ENCODE measurements at regions not wholly inside any gene's neighbourhood (a gene's known extent, or its start where the extent isn't known, plus 50 kb on each side); places are given as distances from the start of the nearest gene placed in this dataset.

- peaks cover 18% of the 10 kb centered on the region for H3K9me3 Mint-ChIP-seq
- ATAC-seq (replicated peaks; ENCODE audit: extremely low read depth, poor library complexity, severe bottlenecking) (no peak), DNase-seq (ENCODE audit: low spot score in 2 of 2) (no peak)
- no peak overlapping the region for H3K4me3 Mint-ChIP-seq
- H3K36me3 Mint-ChIP-seq (ENCODE audit: insufficient read depth): no peaks in the 10 kb centered on the region
- H3K4me1 Mint-ChIP-seq: no peaks in the 10 kb centered on the region
- H3K27ac Mint-ChIP-seq (ENCODE audit: low read depth): no peak overlapping the region
- H3K27me3 Mint-ChIP-seq: no peaks in the 10 kb centered on the region
Observed at GRCh38 chr3:168608926-168609325, 513.2 kb upstream of the GOLIM4 start.

GRCh38 chr3:168604767-168605166, 509.0 kb upstream of the GOLIM4 start:
- no peak overlapping the region for H3K27ac Mint-ChIP-seq (ENCODE audit: low read depth)
- no peaks in the 10 kb centered on the region for H3K4me1 Mint-ChIP-seq
- H3K36me3 Mint-ChIP-seq (ENCODE audit: insufficient read depth): no peaks in the 10 kb centered on the region
- ATAC-seq (replicated peaks; ENCODE audit: extremely low read depth, poor library complexity, severe bottlenecking) (no peak), DNase-seq (ENCODE audit: low spot score in 2 of 2) (no peak)
- H3K27me3 Mint-ChIP-seq: no peaks in the 10 kb centered on the region
- no peak overlapping the region for H3K4me3 Mint-ChIP-seq
- H3K9me3 Mint-ChIP-seq: peaks cover 12% of the 10 kb centered on the region

GRCh38 chr3:168598250-168598649, 502.5 kb upstream of the GOLIM4 start:
- Mint-ChIP-seq H3K4me3 (no peak overlapping the region), H3K4me1 (no peaks in the 10 kb centered on the region), H3K27ac (ENCODE audit: low read depth) (no peak overlapping the region), H3K9me3 (peaks cover under 1% of the 10 kb centered on the region), H3K36me3 (ENCODE audit: insufficient read depth) (no peaks in the 10 kb centered on the region), H3K27me3 (no peaks in the 10 kb centered on the region)
- ATAC-seq (replicated peaks; ENCODE audit: extremely low read depth, poor library complexity, severe bottlenecking) (no peak), DNase-seq (ENCODE audit: low spot score in 2 of 2) (no peak)

GRCh38 chr3:168596175-168596823, 500.6 kb upstream of the GOLIM4 start:
- H3K4me1 Mint-ChIP-seq: no peaks in the 10 kb centered on the region
- DNase-seq (ENCODE audit: low spot score in 2 of 2) (no peak), ATAC-seq (replicated peaks; ENCODE audit: extremely low read depth, poor library complexity, severe bottlenecking) (no peak)
- no peak overlapping the region for H3K27ac Mint-ChIP-seq (ENCODE audit: low read depth)
- no peaks in the 10 kb centered on the region for H3K36me3 Mint-ChIP-seq (ENCODE audit: insufficient read depth)
- no peak overlapping the region for H3K4me3 Mint-ChIP-seq
- H3K9me3 Mint-ChIP-seq: peaks cover 5% of the 10 kb centered on the region
- no peaks in the 10 kb centered on the region for H3K27me3 Mint-ChIP-seq

GRCh38 chr3:168591587-168591986, 495.9 kb upstream of the GOLIM4 start:
- Mint-ChIP-seq H3K36me3 (ENCODE audit: insufficient read depth) (no peaks in the 10 kb centered on the region), H3K4me3 (no peak overlapping the region), H3K9me3 (peaks cover 5% of the 10 kb centered on the region), H3K27me3 (no peaks in the 10 kb centered on the region), H3K4me1 (no peaks in the 10 kb centered on the region), H3K27ac (ENCODE audit: low read depth) (no peak overlapping the region)
- DNase-seq (ENCODE audit: low spot score in 2 of 2): no peak
- ATAC-seq (replicated peaks; ENCODE audit: extremely low read depth, poor library complexity, severe bottlenecking): no peak

GRCh38 chr3:168589376-168589775, 493.7 kb upstream of the GOLIM4 start:
- Mint-ChIP-seq H3K27ac (ENCODE audit: low read depth) (no peak overlapping the region), H3K4me1 (no peaks in the 10 kb centered on the region), H3K4me3 (no peak overlapping the region), H3K36me3 (ENCODE audit: insufficient read depth) (no peaks in the 10 kb centered on the region), H3K27me3 (no peaks in the 10 kb centered on the region), H3K9me3 (peaks cover 12% of the 10 kb centered on the region)
- DNase-seq (ENCODE audit: low spot score in 2 of 2) (no peak), ATAC-seq (replicated peaks; ENCODE audit: extremely low read depth, poor library complexity, severe bottlenecking) (no peak)

GRCh38 chr3:168585544-168585943, 489.8 kb upstream of the GOLIM4 start:
- Mint-ChIP-seq H3K36me3 (ENCODE audit: insufficient read depth) (no peaks in the 10 kb centered on the region), H3K4me1 (no peaks in the 10 kb centered on the region), H3K27me3 (no peaks in the 10 kb centered on the region), H3K27ac (ENCODE audit: low read depth) (no peak overlapping the region), H3K9me3 (peaks cover 12% of the 10 kb centered on the region), H3K4me3 (no peak overlapping the region)
- DNase-seq (ENCODE audit: low spot score in 2 of 2): no peak
- ATAC-seq (replicated peaks; ENCODE audit: extremely low read depth, poor library complexity, severe bottlenecking): no peak

GRCh38 chr3:168583977-168584376, 488.3 kb upstream of the GOLIM4 start:
- Mint-ChIP-seq H3K4me1 (no peaks in the 10 kb centered on the region), H3K27ac (ENCODE audit: low read depth) (no peak overlapping the region), H3K27me3 (no peaks in the 10 kb centered on the region), H3K9me3 (peaks cover 12% of the 10 kb centered on the region), H3K4me3 (no peak overlapping the region), H3K36me3 (ENCODE audit: insufficient read depth) (no peaks in the 10 kb centered on the region)
- ATAC-seq (replicated peaks; ENCODE audit: extremely low read depth, poor library complexity, severe bottlenecking): no peak
- no peak for DNase-seq (ENCODE audit: low spot score in 2 of 2)

- no peaks in the 10 kb centered on the region for H3K4me1 Mint-ChIP-seq
- no peaks in the 10 kb centered on the region for H3K27me3 Mint-ChIP-seq
- ATAC-seq (replicated peaks; ENCODE audit: extremely low read depth, poor library complexity, severe bottlenecking) (no peak), DNase-seq (ENCODE audit: low spot score in 2 of 2) (no peak)
- H3K4me3 Mint-ChIP-seq: no peak overlapping the region
- no peak overlapping the region for H3K27ac Mint-ChIP-seq (ENCODE audit: low read depth)
- no peaks in the 10 kb centered on the region for H3K36me3 Mint-ChIP-seq (ENCODE audit: insufficient read depth)
- peaks cover 12% of the 10 kb centered on the region for H3K9me3 Mint-ChIP-seq
Observed at GRCh38 chr3:168582503-168582902, 486.8 kb upstream of the GOLIM4 start.

- H3K4me1 Mint-ChIP-seq: no peaks in the 10 kb centered on the region
- H3K4me3 Mint-ChIP-seq: no peak overlapping the region
- no peaks in the 10 kb centered on the region for H3K36me3 Mint-ChIP-seq (ENCODE audit: insufficient read depth)
Observed at GRCh38 chr3:168581771-168582225, 486.1 kb upstream of the GOLIM4 start.

GRCh38 chr3:168579010-168579409, 483.3 kb upstream of the GOLIM4 start:
- Mint-ChIP-seq H3K36me3 (ENCODE audit: insufficient read depth) (no peaks in the 10 kb centered on the region), H3K27ac (ENCODE audit: low read depth) (no peak overlapping the region), H3K4me3 (no peak overlapping the region), H3K9me3 (peaks cover 10% of the 10 kb centered on the region), H3K4me1 (no peaks in the 10 kb centered on the region), H3K27me3 (no peaks in the 10 kb centered on the region)
- ATAC-seq (replicated peaks; ENCODE audit: extremely low read depth, poor library complexity, severe bottlenecking) (no peak), DNase-seq (ENCODE audit: low spot score in 2 of 2) (no peak)

More at GRCh38 chr3:168581771-168582225, 486.1 kb upstream of the GOLIM4 start:
- no peak overlapping the region for H3K27ac Mint-ChIP-seq (ENCODE audit: low read depth)
- ATAC-seq (replicated peaks; ENCODE audit: extremely low read depth, poor library complexity, severe bottlenecking) (no peak), DNase-seq (ENCODE audit: low spot score in 2 of 2) (no peak)
- peaks cover 12% of the 10 kb centered on the region for H3K9me3 Mint-ChIP-seq
- no peaks in the 10 kb centered on the region for H3K27me3 Mint-ChIP-seq

GRCh38 chr3:168575750-168576149, 480.0 kb upstream of the GOLIM4 start:
- no peaks in the 10 kb centered on the region for H3K4me1 Mint-ChIP-seq
- no peak overlapping the region for H3K27ac Mint-ChIP-seq (ENCODE audit: low read depth)
- H3K36me3 Mint-ChIP-seq (ENCODE audit: insufficient read depth): peaks cover 2% of the 10 kb centered on the region
- no peak for DNase-seq (ENCODE audit: low spot score in 2 of 2)
- no peaks in the 10 kb centered on the region for H3K27me3 Mint-ChIP-seq
- ATAC-seq (replicated peaks; ENCODE audit: extremely low read depth, poor library complexity, severe bottlenecking): no peak
- H3K4me3 Mint-ChIP-seq: no peak overlapping the region
- H3K9me3 Mint-ChIP-seq: peaks cover 6% of the 10 kb centered on the region

GRCh38 chr3:168574455-168575158, 478.9 kb upstream of the GOLIM4 start:
- peaks cover 6% of the 10 kb centered on the region for H3K9me3 Mint-ChIP-seq
- ATAC-seq (replicated peaks; ENCODE audit: extremely low read depth, poor library complexity, severe bottlenecking): no peak
- no peaks in the 10 kb centered on the region for H3K27me3 Mint-ChIP-seq
- peaks cover 2% of the 10 kb centered on the region for H3K36me3 Mint-ChIP-seq (ENCODE audit: insufficient read depth)
- no peak overlapping the region for H3K27ac Mint-ChIP-seq (ENCODE audit: low read depth)
- H3K4me1 Mint-ChIP-seq: no peaks in the 10 kb centered on the region
- DNase-seq (ENCODE audit: low spot score in 2 of 2): no peak
- H3K4me3 Mint-ChIP-seq: no peak overlapping the region

All from central memory CD8-positive, alpha-beta T cell (primary cell).